Progenitor cell of endocrine pancreas (in vitro differentiated cells): ENCODE measurements at regions not wholly inside any gene's neighbourhood (a gene's known extent, or its start where the extent isn't known, plus 50 kb on each side); places are given as distances from the start of the nearest gene placed in this dataset.

Experiments
- DNase-seq: peaks from one replicate; pipeline ENCODE4 v3.0.0; 2021; ENCODE audit warnings: low spot score; ENCODE audit not compliant: unreplicated experiment
- H3K27ac Mint-ChIP-seq: 2 replicates; pipeline ENCODE4 v1.8.0; 2021; ENCODE audit warnings: mild to moderate bottlenecking, moderate library complexity, mixed read lengths
- H3K27me3 Mint-ChIP-seq: 2 replicates; pipeline ENCODE4 v1.8.0; 2021; ENCODE audit warnings: mixed read lengths
- H3K36me3 Mint-ChIP-seq: 2 replicates; pipeline ENCODE4 v1.8.0; 2022; ENCODE audit warnings: mixed read lengths; ENCODE audit not compliant: insufficient read depth
- H3K4me1 Mint-ChIP-seq: 2 replicates; pipeline ENCODE4 v1.8.0; 2021; ENCODE audit warnings: low read depth, mixed read lengths
- H3K4me3 Mint-ChIP-seq: 2 replicates; pipeline ENCODE4 v1.8.0; 2021; ENCODE audit warnings: low read depth, mild to moderate bottlenecking, moderate library complexity, mixed read lengths
- H3K9me3 Mint-ChIP-seq: 2 replicates; pipeline ENCODE4 v1.8.0; 2021; ENCODE audit warnings: low read depth, mixed read lengths
- CTCF ChIP-seq: fragments of 200-600 bp; sonication (generic); IDR thresholded peaks from one replicate; pipeline ENCODE4 v1.5.0; 2021; ENCODE audit warnings: antibody characterized with exemption, mild to moderate bottlenecking; ENCODE audit not compliant: unreplicated experiment

- Mint-ChIP-seq H3K27ac (no peak overlapping the region), H3K9me3 (peaks cover 21% of the 10 kb centered on the region), H3K36me3 (peaks cover 3% of the 10 kb centered on the region), H3K4me3 (no peak overlapping the region), H3K4me1 (no peaks in the 10 kb centered on the region), H3K27me3 (no peaks in the 10 kb centered on the region)
- no peak for TF ChIP-seq CTCF
- DNase-seq: no peak
Measured at GRCh38 chr2:4174796-4175195, 471.4 kb downstream of the DCDC2C start.

GRCh38 chr2:4175343-4175742 lies 472.0 kb downstream of the DCDC2C start:
- H3K4me3 Mint-ChIP-seq: no peak overlapping the region
- DNase-seq: no peak
- peaks cover 25% of the 10 kb centered on the region for H3K9me3 Mint-ChIP-seq
- no peaks in the 10 kb centered on the region for H3K27me3 Mint-ChIP-seq
- H3K27ac Mint-ChIP-seq: no peak overlapping the region
- no peaks in the 10 kb centered on the region for H3K4me1 Mint-ChIP-seq
- H3K36me3 Mint-ChIP-seq: peaks cover 3% of the 10 kb centered on the region
- no peak for TF ChIP-seq CTCF

GRCh38 chr2:4180631-4181030 lies 477.3 kb downstream of the DCDC2C start:
- Mint-ChIP-seq H3K27me3 (no peaks in the 10 kb centered on the region), H3K4me1 (no peaks in the 10 kb centered on the region), H3K27ac (no peak overlapping the region), H3K36me3 (peaks cover 3% of the 10 kb centered on the region), H3K4me3 (no peak overlapping the region), H3K9me3 (peaks cover 21% of the 10 kb centered on the region)
- no peak for TF ChIP-seq CTCF
- DNase-seq: no peak

- no peak for DNase-seq
- peaks cover 19% of the 10 kb centered on the region for H3K9me3 Mint-ChIP-seq
- no peaks in the 10 kb centered on the region for H3K27me3 Mint-ChIP-seq
- no peaks in the 10 kb centered on the region for H3K4me1 Mint-ChIP-seq
- H3K36me3 Mint-ChIP-seq: peaks cover 3% of the 10 kb centered on the region
- no peak overlapping the region for H3K27ac Mint-ChIP-seq
- no peak for TF ChIP-seq CTCF
- no peak overlapping the region for H3K4me3 Mint-ChIP-seq
Measured at GRCh38 chr2:4181062-4181461, 477.7 kb downstream of the DCDC2C start.

- TF ChIP-seq CTCF: no peak
- Mint-ChIP-seq H3K9me3 (peaks cover 11% of the 10 kb centered on the region), H3K27ac (no peak overlapping the region), H3K4me3 (no peak overlapping the region), H3K36me3 (peaks cover 4% of the 10 kb centered on the region), H3K27me3 (peaks cover 5% of the 10 kb centered on the region), H3K4me1 (peaks cover 6% of the 10 kb centered on the region)
- DNase-seq: no peak
Measured at GRCh38 chr2:4188561-4188960, 485.2 kb downstream of the DCDC2C start.
